K562 (cell line): ENCODE measurements at regions not wholly inside any gene's neighbourhood (a gene's known extent, or its start where the extent isn't known, plus 50 kb on each side); places are given as distances from the start of the nearest gene placed in this dataset.

ENCODE experiments used
- ATAC-seq: fragments of 200-7000 bp; cut with Tn5 transposase; 3 replicates; pipeline ENCODE4 v1.9.1; 2020; ENCODE audit warnings: moderate library complexity
- BruUV-seq: library from RNA; stranded (reverse); fragments of 400-500 nt; replicated peaks from 2 replicates; lab custom pipeline; 2021; lab: Mats Ljungman, UMichigan
- CTCF ChIA-PET: fragments of 300-600 bp; formaldehyde crosslinking; extraction: SDS; loops from one replicate; lab custom pipeline; 2021; ENCODE audit warnings: low intra/inter-chr PET ratio; lab: Yijun Ruan, JAX
- POLR2A ChIA-PET: fragments of 300-600, 350-650 bp; sonication (Branson Sonifier 250); formaldehyde crosslinking; extraction: SDS; loops from one replicate; lab custom pipeline; 2021; ENCODE audit warnings: antibody characterized with exemption, inconsistent platforms; lab: Yijun Ruan, JAX
- DNase-seq, 4 experiments: peaks; one replicate each; pipeline versions ENCODE4 v3.0.0 to v3.0.0-alpha.2; 2011 to 2018; ENCODE audit warnings: low spot score in 3 of 4, mixed read lengths in 3 of 4; ENCODE audit errors: extremely low read depth in 1 of 4
- FAIRE-seq: peaks from 2 replicates; lab custom pipeline; 2011; peaks lifted over from hg19 to GRCh38; lab: Jason Lieb, UNC
- H2AFZ ChIP-seq: 2 replicates; pipeline ENCODE4 v1.6.0; 2011; ENCODE audit warnings: low read depth, low read length, control low read depth, inconsistent platforms
- H3K27ac ChIP-seq: fragments of 200-600 bp; 3 replicates; pipeline ENCODE4 v1.8.0; 2011; ENCODE audit warnings: low read depth, mild to moderate bottlenecking, control low read depth, inconsistent platforms, low read length, moderate library complexity, mixed read lengths; ENCODE audit errors: extremely low read depth
- H3K27me3 ChIP-seq, 2 experiments: fragments of 300-600 bp in 1 of 2; 2 replicates in 1 of 2; 3 replicates in 1 of 2; pipeline versions ENCODE4 v1.6.0 to v1.8.0; 2011; ENCODE audit warnings: inconsistent platforms in 2 of 2, low read length in 2 of 2, mild to moderate bottlenecking in 1 of 2, mixed read lengths in 1 of 2, moderate library complexity in 1 of 2; ENCODE audit not compliant: control insufficient read depth in 2 of 2, insufficient read depth in 2 of 2
- H3K36me3 ChIP-seq: fragments of 300-600 bp; 3 replicates; pipeline ENCODE4 v1.8.0; 2011; ENCODE audit warnings: mild to moderate bottlenecking, low read length, inconsistent platforms; ENCODE audit not compliant: control insufficient read depth, insufficient read depth
- H3K4me1 ChIP-seq, 2 experiments: fragments of 200-600 bp in 1 of 2; replicated peaks in 1 of 2; 2 replicates in 1 of 2; 3 replicates in 1 of 2; pipeline versions ENCODE4 v1.5.1 to v1.8.0; 2011; ENCODE audit warnings: inconsistent platforms in 2 of 2, low read length in 2 of 2, mild to moderate bottlenecking in 1 of 2, mixed read lengths in 1 of 2, moderate library complexity in 1 of 2; ENCODE audit not compliant: control insufficient read depth in 2 of 2, insufficient read depth in 2 of 2
- H3K4me2 ChIP-seq: 2 replicates; pipeline ENCODE4 v1.6.1; 2011; ENCODE audit warnings: low read length, control low read depth, inconsistent platforms, mixed read lengths; ENCODE audit not compliant: insufficient read depth
- H3K4me3 ChIP-seq: fragments of 200-600 bp; sonication (generic), shearing (Covaris generic); 2 replicates; pipeline ENCODE4 v1.5.1; 2016; ENCODE audit warnings: control low read depth, inconsistent platforms
- H3K79me2 ChIP-seq: fragments of 200-600 bp; 3 replicates; pipeline ENCODE4 v1.8.0; 2011; ENCODE audit warnings: low read length, inconsistent platforms; ENCODE audit not compliant: control insufficient read depth, insufficient read depth
- H3K9ac ChIP-seq, 2 experiments: 2 replicates each; pipeline versions ENCODE4 v1.6.0 to v1.6.1; 2011; ENCODE audit warnings: low read depth in 2 of 2, low read length in 2 of 2, control low read depth in 1 of 2, inconsistent platforms in 1 of 2, mild to moderate bottlenecking in 1 of 2, mixed read lengths in 1 of 2; ENCODE audit not compliant: insufficient read depth in 1 of 2
- H3K9me1 ChIP-seq: one replicate; pipeline ENCODE4 v1.6.0; 2011; ENCODE audit warnings: inconsistent platforms, mild to moderate bottlenecking, low read length, moderate library complexity; ENCODE audit not compliant: control insufficient read depth, insufficient read depth
- H3K9me3 ChIP-seq: replicated peaks from 2 replicates; pipeline ENCODE4 v1.5.1; 2011; ENCODE audit warnings: low read depth, low read length, inconsistent platforms; ENCODE audit not compliant: control insufficient read depth, insufficient read depth
- H4K20me1 ChIP-seq: replicated peaks from 2 replicates; pipeline ENCODE4 v1.6.1; 2011; ENCODE audit warnings: low read length, inconsistent platforms, mixed read lengths; ENCODE audit not compliant: control insufficient read depth, insufficient read depth
- CHAMP1 ChIP-seq: fragments of 450-650 bp; IDR thresholded peaks from 2 replicates; pipeline ENCODE4 v1.6.1; 2016; ENCODE audit warnings: mild to moderate bottlenecking
- CREM ChIP-seq: IDR thresholded peaks from 2 replicates; pipeline ENCODE4 v1.6.1; 2014; ENCODE audit warnings: antibody characterized with exemption, low read depth
- CTBP1 ChIP-seq: fragments of 450-650 bp; IDR thresholded peaks from 2 replicates; pipeline ENCODE4 v1.6.1; 2016; ENCODE audit warnings: borderline replicate concordance
- HMGXB4 ChIP-seq: sonication (generic); formaldehyde crosslinking; IDR thresholded peaks from 2 replicates; pipeline ENCODE4 v1.8.1; 2023; ENCODE audit warnings: mild to moderate bottlenecking, missing genetic modification reagents
- SRSF7 ChIP-seq: fragments of 200-400 bp; formaldehyde crosslinking; optimal IDR thresholded peaks from 2 replicates; pipeline ENCODE3; 2017; ENCODE audit warnings: mild to moderate bottlenecking, low read depth, low read length
- ZBTB9 ChIP-seq: fragments of 450-650 bp; formaldehyde crosslinking; IDR thresholded peaks from 2 replicates; pipeline ENCODE4 v1.4.0; 2020; ENCODE audit warnings: mild to moderate bottlenecking, moderate library complexity
- ZNF12 ChIP-seq: sonication (generic); formaldehyde crosslinking; IDR thresholded peaks from 2 replicates; pipeline ENCODE4 v1.4.0; 2020; ENCODE audit warnings: mild to moderate bottlenecking, missing genetic modification reagents
- ZNF316 ChIP-seq: fragments of 450-650 bp; IDR thresholded peaks from 2 replicates; pipeline ENCODE4 v1.6.1; 2016
- WGBS: fragments of 100-300 bp; shearing (Covaris generic); methylation state at CpG from one replicate; pipeline ENCODE4 v1.1.6; 2016; ENCODE audit warnings: low coverage, mixed read lengths; ENCODE audit not compliant: insufficient coverage; ENCODE audit errors: missing lambda C conversion rate; 5-methylcytosine and 5-hydroxymethylcytosine counted together
- in situ Hi-C: fragments of 300-500 bp; cut with MboI; formaldehyde crosslinking; loops from 4 replicates; pipeline ENCODE4 v1.15.0; 2018; ENCODE audit warnings: inconsistent platforms, mixed read lengths
- intact Hi-C: fragments of 100-400 bp; cut with micrococcal nuclease; formaldehyde crosslinking; loops from 2 replicates; pipeline ENCODE4 v1.14.2; 2022
- TF ChIP-seq, protein P1 (sequence below): fragments of 450-650 bp; IDR thresholded peaks from 2 replicates; pipeline ENCODE4 v1.7.0; 2016; ENCODE audit warnings: borderline replicate concordance

- intact Hi-C loops (no loop called here), in situ Hi-C loops (no loop called here)
- H3K27me3 ChIP-seq = no peaks in the 10 kb centered on the region
- H2AFZ ChIP-seq = no peak overlapping the region
- no peak overlapping the region for H3K9ac ChIP-seq
- H3K36me3 ChIP-seq = no peaks in the 10 kb centered on the region
- H4K20me1 ChIP-seq = no peaks in the 10 kb centered on the region
- DNase-seq (no peak), ATAC-seq (no peak), FAIRE-seq (no peak)
- no peak overlapping the region for H3K4me3 ChIP-seq
- H3K9me1 ChIP-seq = no peaks in the 10 kb centered on the region
- no TSS peak for BruUV-seq
- WGBS = 3% methylated on average over 3 of the region's 3 CpGs
- no peak overlapping the region for H3K4me2 ChIP-seq
- H3K4me1 ChIP-seq = no peaks in the 10 kb centered on the region
- CTCF ChIA-PET = no interaction called here
- H3K79me2 ChIP-seq = no peaks in the 10 kb centered on the region
- H3K9me3 ChIP-seq = 0 out of 2 replicates have a peak, but pooled peaks cover 2% of the 10 kb centered on the region
- POLR2A ChIA-PET = no interaction called here
- no peak overlapping the region for H3K27ac ChIP-seq
- no peak for TF ChIP-seq SRSF7
- TF ChIP-seq ZNF316 = no peak
- no peak for TF ChIP-seq HMGXB4 (CRISPR knock-in tag)
- TF ChIP-seq, protein P1, sequence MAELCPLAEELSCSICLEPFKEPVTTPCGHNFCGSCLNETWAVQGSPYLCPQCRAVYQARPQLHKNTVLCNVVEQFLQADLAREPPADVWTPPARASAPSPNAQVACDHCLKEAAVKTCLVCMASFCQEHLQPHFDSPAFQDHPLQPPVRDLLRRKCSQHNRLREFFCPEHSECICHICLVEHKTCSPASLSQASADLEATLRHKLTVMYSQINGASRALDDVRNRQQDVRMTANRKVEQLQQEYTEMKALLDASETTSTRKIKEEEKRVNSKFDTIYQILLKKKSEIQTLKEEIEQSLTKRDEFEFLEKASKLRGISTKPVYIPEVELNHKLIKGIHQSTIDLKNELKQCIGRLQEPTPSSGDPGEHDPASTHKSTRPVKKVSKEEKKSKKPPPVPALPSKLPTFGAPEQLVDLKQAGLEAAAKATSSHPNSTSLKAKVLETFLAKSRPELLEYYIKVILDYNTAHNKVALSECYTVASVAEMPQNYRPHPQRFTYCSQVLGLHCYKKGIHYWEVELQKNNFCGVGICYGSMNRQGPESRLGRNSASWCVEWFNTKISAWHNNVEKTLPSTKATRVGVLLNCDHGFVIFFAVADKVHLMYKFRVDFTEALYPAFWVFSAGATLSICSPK = no peak
- no peak for TF ChIP-seq CREM
- TF ChIP-seq CHAMP1 = no peak
- no peak for TF ChIP-seq ZBTB9 (CRISPR knock-in tag)
- TF ChIP-seq ZNF12 (CRISPR knock-in tag) = no peak
- no peak for TF ChIP-seq CTBP1
Measured at GRCh38 chr5:118301696-118302095, 686.7 kb downstream of the DTWD2 start.
